ENCODE measurements at regions not wholly inside any gene's neighbourhood (a gene's known extent, or its start where the extent isn't known, plus 50 kb on each side); places are given as distances from the start of the nearest gene placed in this dataset.

GRCh38 chr7:106778656-106779250 is 86.3 kb upstream of the PIK3CG start:
- ATAC-seq (ENCODE audit: low read depth) (no peak), DNase-seq (no peak)
- POLR2A ChIA-PET = no interaction called here
- Histone ChIP-seq H3K4me3 (ENCODE audit: control extremely low read depth in 1 of 5, extremely low read depth in 1 of 5, insufficient read depth in 1 of 5, low read depth in 2 of 5, low read length in 4 of 5) (no peak overlapping the region), H3K9ac (ENCODE audit: low read length) (no peak overlapping the region), H4K20me1 (ENCODE audit: control insufficient read depth, insufficient read depth, low read length, poor library complexity, severe bottlenecking) (no peaks in the 10 kb centered on the region), H3K27ac (ENCODE audit: low read length in 2 of 2) (no peak overlapping the region), H3K27me3 (replicated peaks in 1 of 4; ENCODE audit: control extremely low read depth in 1 of 4, control insufficient read depth in 3 of 4, insufficient read depth in 4 of 4, low read length in 3 of 4) (no peaks in the 10 kb centered on the region), H3K9me3 (ENCODE audit: control extremely low read depth in 1 of 3, control insufficient read depth in 2 of 3, insufficient read depth in 1 of 3, low read length in 2 of 3) (no peaks in the 10 kb centered on the region), H3K4me2 (replicated peaks; ENCODE audit: low read depth, low read length, poor library complexity, severe bottlenecking) (no peak overlapping the region), H3K79me2 (ENCODE audit: control insufficient read depth, insufficient read depth, low read length) (no peaks in the 10 kb centered on the region), H3K4me1 (ENCODE audit: control insufficient read depth in 2 of 2, insufficient read depth in 2 of 2, low read length in 2 of 2) (no peaks in the 10 kb centered on the region), H3K36me3 (replicated peaks in 1 of 2; ENCODE audit: control extremely low read depth in 1 of 2, control insufficient read depth in 1 of 2, extremely low read depth in 1 of 2, insufficient read depth in 2 of 2, low read length in 1 of 2) (no peaks in the 10 kb centered on the region), H2AFZ (ENCODE audit: insufficient read depth, low read depth, low read length, poor library complexity, severe bottlenecking) (no peak overlapping the region)
- intact Hi-C loops (cut with micrococcal nuclease) = no loop called here
- CTCF ChIA-PET = interaction anchor here (1.3 to 1.4 kb wide), 2 partner anchors 42 to 372 kb away, joined by 3 read pairs; no protein-coding TSS in a partner anchor
- no peak overlapping the region for H3K27ac Mint-ChIP-seq
- H3K27me3 Mint-ChIP-seq = no peaks in the 10 kb centered on the region
- TF ChIP-seq EZH2 (IDR thresholded peaks at IDR 0.05; ENCODE audit: borderline replicate concordance, insufficient read depth, low read depth, low read length, poor library complexity, severe bottlenecking) = no peak
- TF ChIP-seq, protein P1, sequence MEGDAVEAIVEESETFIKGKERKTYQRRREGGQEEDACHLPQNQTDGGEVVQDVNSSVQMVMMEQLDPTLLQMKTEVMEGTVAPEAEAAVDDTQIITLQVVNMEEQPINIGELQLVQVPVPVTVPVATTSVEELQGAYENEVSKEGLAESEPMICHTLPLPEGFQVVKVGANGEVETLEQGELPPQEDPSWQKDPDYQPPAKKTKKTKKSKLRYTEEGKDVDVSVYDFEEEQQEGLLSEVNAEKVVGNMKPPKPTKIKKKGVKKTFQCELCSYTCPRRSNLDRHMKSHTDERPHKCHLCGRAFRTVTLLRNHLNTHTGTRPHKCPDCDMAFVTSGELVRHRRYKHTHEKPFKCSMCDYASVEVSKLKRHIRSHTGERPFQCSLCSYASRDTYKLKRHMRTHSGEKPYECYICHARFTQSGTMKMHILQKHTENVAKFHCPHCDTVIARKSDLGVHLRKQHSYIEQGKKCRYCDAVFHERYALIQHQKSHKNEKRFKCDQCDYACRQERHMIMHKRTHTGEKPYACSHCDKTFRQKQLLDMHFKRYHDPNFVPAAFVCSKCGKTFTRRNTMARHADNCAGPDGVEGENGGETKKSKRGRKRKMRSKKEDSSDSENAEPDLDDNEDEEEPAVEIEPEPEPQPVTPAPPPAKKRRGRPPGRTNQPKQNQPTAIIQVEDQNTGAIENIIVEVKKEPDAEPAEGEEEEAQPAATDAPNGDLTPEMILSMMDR (IDR thresholded peaks at IDR 0.05) = no peak
- no peak overlapping the region for H3K4me3 Mint-ChIP-seq
- H3K4me1 Mint-ChIP-seq = no peaks in the 10 kb centered on the region
- H3K9me3 Mint-ChIP-seq (ENCODE audit: insufficient read depth) = no peaks in the 10 kb centered on the region
- WGBS (ENCODE audit: insufficient coverage) = no CpG with 5 or more reads among the region's 2 CpGs

- Histone ChIP-seq H3K9me3 (ENCODE audit: control extremely low read depth in 1 of 3, control insufficient read depth in 2 of 3, insufficient read depth in 1 of 3, low read length in 2 of 3) (no peaks in the 10 kb centered on the region), H3K27ac (ENCODE audit: low read length in 2 of 2) (no peak overlapping the region), H4K20me1 (ENCODE audit: control insufficient read depth, insufficient read depth, low read length, poor library complexity, severe bottlenecking) (no peaks in the 10 kb centered on the region), H3K4me3 (ENCODE audit: control extremely low read depth in 1 of 5, extremely low read depth in 1 of 5, insufficient read depth in 1 of 5, low read depth in 2 of 5, low read length in 4 of 5) (no peak overlapping the region), H3K27me3 (replicated peaks in 1 of 4; ENCODE audit: control extremely low read depth in 1 of 4, control insufficient read depth in 3 of 4, insufficient read depth in 4 of 4, low read length in 3 of 4) (no peaks in the 10 kb centered on the region), H3K9ac (ENCODE audit: low read length) (no peak overlapping the region), H2AFZ (ENCODE audit: insufficient read depth, low read depth, low read length, poor library complexity, severe bottlenecking) (no peak overlapping the region), H3K4me1 (ENCODE audit: control insufficient read depth in 2 of 2, insufficient read depth in 2 of 2, low read length in 2 of 2) (no peaks in the 10 kb centered on the region), H3K4me2 (replicated peaks; ENCODE audit: low read depth, low read length, poor library complexity, severe bottlenecking) (no peak overlapping the region), H3K36me3 (replicated peaks in 1 of 2; ENCODE audit: control extremely low read depth in 1 of 2, control insufficient read depth in 1 of 2, extremely low read depth in 1 of 2, insufficient read depth in 2 of 2, low read length in 1 of 2) (no peaks in the 10 kb centered on the region), H3K79me2 (ENCODE audit: control insufficient read depth, insufficient read depth, low read length) (no peaks in the 10 kb centered on the region)
- Mint-ChIP-seq H3K27me3 (no peaks in the 10 kb centered on the region), H3K9me3 (ENCODE audit: insufficient read depth) (no peaks in the 10 kb centered on the region), H3K27ac (no peak overlapping the region), H3K4me1 (no peaks in the 10 kb centered on the region), H3K4me3 (no peak overlapping the region)
- ATAC-seq (ENCODE audit: low read depth) (no peak), DNase-seq (no peak)
- intact Hi-C loops (cut with micrococcal nuclease) = no loop called here
- no peak for TF ChIP-seq EZH2 (IDR thresholded peaks at IDR 0.05; ENCODE audit: borderline replicate concordance, insufficient read depth, low read depth, low read length, poor library complexity, severe bottlenecking)
- TF ChIP-seq, protein P1 (IDR thresholded peaks at IDR 0.05) = no peak
- ChIA-PET CTCF (interaction anchor here (1.0 to 1.4 kb wide), 2 partner anchors 40 to 371 kb away, joined by 3 read pairs; no protein-coding TSS in a partner anchor), POLR2A (no interaction called here)
- WGBS (ENCODE audit: insufficient coverage) = 92% methylated on average over 4 of the region's 4 CpGs
Measured at GRCh38 chr7:106779877-106780276, 85.2 kb upstream of the PIK3CG start.
